NCI-H2081 treated with DMSO at 0.1 percent for 48 hours (cell line): ENCODE measurements at regions not wholly inside any gene's neighbourhood (a gene's known extent, or its start where the extent isn't known, plus 50 kb on each side); places are given as distances from the start of the nearest gene placed in this dataset.

Source experiments
- DNase-seq: peaks from one replicate; lab custom pipeline; 2025; lab: John Stamatoyannopoulos, UW

GRCh38 chr18:45266023-45266422 is 349.3 kb upstream of the SLC14A2 start:
- DNase-seq = no peak

GRCh38 chr18:45267622-45268021 is 347.7 kb upstream of the SLC14A2 start:
- no peak for DNase-seq

- no peak for DNase-seq
These were observed 346.7 kb upstream of the SLC14A2 start for GRCh38 chr18:45268583-45268982.

- DNase-seq = no peak
These were observed 344.9 kb upstream of the SLC14A2 start for GRCh38 chr18:45270289-45270771.

- DNase-seq = no peak
These were observed 341.2 kb upstream of the SLC14A2 start for GRCh38 chr18:45274026-45274425.

GRCh38 chr18:45275367-45276113 is 339.7 kb upstream of the SLC14A2 start:
- no peak for DNase-seq

GRCh38 chr18:45276878-45277277 is 338.4 kb upstream of the SLC14A2 start:
- no peak for DNase-seq

GRCh38 chr18:45277908-45278307 is 337.4 kb upstream of the SLC14A2 start:
- DNase-seq = no peak

GRCh38 chr18:45280481-45281276 is 334.6 kb upstream of the SLC14A2 start:
- DNase-seq = no peak

GRCh38 chr18:45282101-45282812 is 333.0 kb upstream of the SLC14A2 start:
- no peak for DNase-seq

GRCh38 chr18:45284174-45284573 is 331.1 kb upstream of the SLC14A2 start:
- no peak for DNase-seq

GRCh38 chr18:45284851-45285250 is 330.4 kb upstream of the SLC14A2 start:
- DNase-seq = no peak

- DNase-seq = no peak
These were observed 330.0 kb upstream of the SLC14A2 start for GRCh38 chr18:45285251-45285650.

GRCh38 chr18:45286431-45286830 is 328.8 kb upstream of the SLC14A2 start:
- no peak for DNase-seq

GRCh38 chr18:45287531-45287930 is 327.7 kb upstream of the SLC14A2 start:
- DNase-seq = no peak

- DNase-seq = no peak
These were observed 324.9 kb upstream of the SLC14A2 start for GRCh38 chr18:45290364-45290763.

- no peak for DNase-seq
These were observed 323.4 kb upstream of the SLC14A2 start for GRCh38 chr18:45291621-45292615.

- no peak for DNase-seq
These were observed 319.9 kb upstream of the SLC14A2 start for GRCh38 chr18:45295388-45295787.

GRCh38 chr18:45298986-45299385 is 316.3 kb upstream of the SLC14A2 start:
- no peak for DNase-seq

GRCh38 chr18:45303026-45303425 is 312.2 kb upstream of the SLC14A2 start:
- no peak for DNase-seq

- no peak for DNase-seq
These were observed 310.7 kb upstream of the SLC14A2 start for GRCh38 chr18:45304558-45304957.
